Prostate gland (tissue), 2 donors: ENCODE measurements at regions not wholly inside any gene's neighbourhood (a gene's known extent, or its start where the extent isn't known, plus 50 kb on each side); places are given as distances from the start of the nearest gene placed in this dataset.

Experiments used
- CTCF ChIP-seq, 4 experiments: fragments of 200-600 bp in 2 of 4; fragments of 450-650 bp in 2 of 4; sonication (generic) in 2 of 4; IDR thresholded peaks; 1 replicate in 3 of 4; 2 replicates in 1 of 4; pipeline ENCODE4 v1.5.1; 2016 to 2019; ENCODE audit warnings: antibody characterized with exemption in 4 of 4, mild to moderate bottlenecking in 2 of 4, moderate library complexity in 2 of 4
- POLR2AphosphoS5 ChIP-seq: sonication (generic); formaldehyde crosslinking; IDR thresholded peaks from one replicate; pipeline ENCODE4 v1.6.1; 2017; ENCODE audit warnings: antibody characterized with exemption

GRCh38 chr2:20563251-20563650 is 87.6 kb downstream of the HS1BP3 start:
- TF ChIP-seq CTCF (IDR thresholded peaks at IDR 0.05): no peak
- no peak for TF ChIP-seq POLR2AphosphoS5
